UCSD-AML1 (cell line): ENCODE measurements at regions not wholly inside any gene's neighbourhood (a gene's known extent, or its start where the extent isn't known, plus 50 kb on each side); places are given as distances from the start of the nearest gene placed in this dataset.
"Not testable (repeated sequence)": the region's sequence is repeated elsewhere in the genome, so short reads cannot be mapped to it uniquely, and the experiment has no call there.

Source experiments
- DNase-seq: peaks from one replicate; lab custom pipeline; 2025; ENCODE audit not compliant: unreplicated experiment; lab: John Stamatoyannopoulos, UW

GRCh38 chr2:205865905-205866441 lies 183.7 kb downstream of the NRP2 start:
- no peak for DNase-seq

GRCh38 chr2:205865056-205865455 lies 182.8 kb downstream of the NRP2 start:
- no peak for DNase-seq

DNA sequence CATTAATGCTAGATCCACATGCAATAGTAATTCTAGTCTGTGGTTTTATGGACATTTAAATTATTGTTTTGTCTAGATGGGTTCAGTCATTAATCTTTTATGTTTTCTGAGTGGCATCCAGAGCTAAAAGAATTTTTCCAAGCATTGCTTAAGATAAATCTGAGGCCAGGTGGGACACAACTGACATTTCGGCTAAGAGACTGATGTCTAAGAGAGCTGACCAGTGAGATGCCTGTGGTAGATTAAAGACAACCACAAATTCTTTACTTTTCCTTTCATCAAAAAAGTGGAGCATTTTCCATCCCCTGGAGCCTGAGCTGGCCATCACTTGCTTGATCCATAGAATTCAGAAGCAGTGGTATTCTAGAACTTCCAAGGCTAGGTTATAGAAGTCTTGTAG lies 182.2 kb downstream of the NRP2 start:
- DNase-seq, result no peak

DNA sequence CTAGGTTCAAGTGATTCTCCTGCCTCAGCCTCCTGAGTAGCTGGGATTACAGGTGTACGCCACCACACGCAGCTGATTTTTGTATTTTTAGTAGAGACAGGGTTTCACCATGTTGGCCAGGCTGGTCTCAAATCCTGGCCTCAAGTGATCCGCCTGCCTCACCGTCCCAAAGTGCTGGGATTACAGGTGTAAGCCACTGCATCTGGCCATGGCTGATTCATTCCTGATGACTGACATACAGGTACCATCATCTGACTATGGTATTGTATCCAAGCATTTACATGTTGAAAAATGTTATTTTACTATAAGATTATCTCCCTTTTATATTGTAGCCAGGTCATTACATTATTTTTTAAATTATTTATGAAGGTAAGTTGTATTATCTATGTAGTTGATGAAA lies 180.5 kb downstream of the NRP2 start:
- not testable (repeated sequence) for DNase-seq

GRCh38 chr2:205860885-205861284 lies 178.6 kb downstream of the NRP2 start:
- DNase-seq, result no peak

- no peak for DNase-seq
Observed at GRCh38 chr2:205860181-205860580, 177.9 kb downstream of the NRP2 start.

GRCh38 chr2:205858881-205859441 lies 176.7 kb downstream of the NRP2 start:
- DNase-seq, result no peak

GRCh38 chr2:205858275-205858674 lies 176.0 kb downstream of the NRP2 start:
- no peak for DNase-seq

DNA sequence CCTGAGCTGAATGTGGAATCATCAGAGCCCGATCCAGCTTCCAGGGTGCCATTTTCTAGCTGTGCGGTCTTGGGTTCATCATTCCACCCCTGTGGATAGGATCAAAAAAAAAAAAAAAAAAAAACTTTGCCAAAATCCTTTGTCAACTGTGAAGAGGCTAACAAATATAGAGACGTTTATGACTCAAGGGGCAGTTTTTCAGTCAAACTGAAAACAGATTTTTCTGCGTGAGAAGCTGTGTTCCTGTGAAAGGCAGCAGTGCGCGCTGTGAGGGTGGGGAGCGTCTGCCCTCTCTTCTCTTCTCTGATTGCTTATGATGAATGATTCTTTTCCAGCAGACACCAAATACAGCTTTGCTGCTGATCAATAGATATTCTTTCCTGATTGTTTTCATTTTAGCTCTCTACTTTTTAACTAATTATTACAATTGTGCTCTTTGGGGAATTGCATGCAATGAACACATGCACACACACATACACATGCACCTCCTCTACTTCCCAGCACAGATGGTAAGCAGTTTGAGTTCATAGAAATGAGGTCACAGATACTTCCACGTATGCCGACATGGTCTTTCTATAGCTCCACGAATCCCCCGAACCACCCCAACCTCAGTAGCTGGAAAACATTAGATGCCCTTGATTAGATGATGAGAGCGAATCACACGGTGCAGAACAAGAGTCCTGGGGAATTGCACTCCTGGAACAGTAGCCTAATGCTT lies 175.4 kb downstream of the NRP2 start:
- no peak for DNase-seq

- no peak for DNase-seq
Observed at GRCh38 chr2:205852457-205852856, 170.2 kb downstream of the NRP2 start.

- no peak for DNase-seq
Observed at GRCh38 chr2:205850611-205851010, 168.3 kb downstream of the NRP2 start.

GRCh38 chr2:205850132-205850531 lies 167.8 kb downstream of the NRP2 start:
- DNase-seq, result no peak

DNA sequence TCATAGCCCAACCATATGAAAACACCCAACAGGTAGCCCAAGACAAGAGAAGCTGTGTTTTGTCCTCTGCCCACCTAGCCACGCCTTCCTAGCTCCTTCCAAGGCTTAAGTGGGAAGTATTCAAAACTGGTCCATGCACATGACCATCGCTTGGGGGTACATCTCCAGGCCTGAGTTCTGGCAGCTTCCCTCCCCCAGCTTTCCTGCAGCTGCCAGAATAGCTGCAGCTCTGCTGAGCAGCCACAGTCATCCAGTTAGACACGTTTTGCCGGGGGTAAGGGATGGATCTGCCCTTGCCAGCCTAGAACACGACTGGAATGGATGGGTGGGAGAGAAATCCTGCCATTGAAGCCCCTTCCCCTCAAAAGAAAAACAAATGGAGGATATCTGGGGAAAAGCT lies 166.8 kb downstream of the NRP2 start:
- DNase-seq, result no peak

DNA sequence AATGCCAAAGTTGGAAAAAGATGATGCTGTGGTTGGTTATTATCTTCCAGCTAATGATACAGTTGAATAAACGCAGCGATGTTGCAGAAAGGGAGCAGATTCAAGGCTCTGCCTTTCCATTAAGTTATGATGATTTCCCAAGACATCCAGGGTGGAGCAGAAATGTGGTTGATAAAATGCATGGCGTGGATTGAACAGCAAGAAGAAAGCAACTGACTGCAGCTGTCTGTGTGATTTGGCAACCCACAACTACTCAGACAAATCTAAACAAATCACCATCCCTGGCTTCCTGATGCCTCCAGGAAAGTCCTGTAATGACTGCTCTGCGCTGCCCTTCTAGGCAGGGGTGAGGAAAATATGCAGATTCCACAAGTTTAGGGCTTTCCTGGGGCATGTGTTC lies 166.3 kb downstream of the NRP2 start:
- no peak for DNase-seq
